ENCODE measurements at regions not wholly inside any gene's neighbourhood (a gene's known extent, or its start where the extent isn't known, plus 50 kb on each side); places are given as distances from the start of the nearest gene placed in this dataset.

GRCh38 chr3:78148986-78149717 lies 1109.3 kb downstream of the ROBO2 start:
- H3K9me3 Mint-ChIP-seq (ENCODE audit: insufficient read depth) = peaks cover 9% of the 10 kb centered on the region
- H3K27me3 Mint-ChIP-seq (ENCODE audit: low read depth) = no peaks in the 10 kb centered on the region
- H3K36me3 Mint-ChIP-seq (ENCODE audit: low read depth) = no peaks in the 10 kb centered on the region
- no peak for ATAC-seq
- CTCF ChIA-PET = no interaction called here
- no peak overlapping the region for H3K4me3 Mint-ChIP-seq
- H3K27ac Mint-ChIP-seq = no peak overlapping the region
- DNase-seq = no peak
- POLR2A ChIA-PET = no interaction called here
- no peaks in the 10 kb centered on the region for H3K4me1 Mint-ChIP-seq (ENCODE audit: low read depth)

DNA sequence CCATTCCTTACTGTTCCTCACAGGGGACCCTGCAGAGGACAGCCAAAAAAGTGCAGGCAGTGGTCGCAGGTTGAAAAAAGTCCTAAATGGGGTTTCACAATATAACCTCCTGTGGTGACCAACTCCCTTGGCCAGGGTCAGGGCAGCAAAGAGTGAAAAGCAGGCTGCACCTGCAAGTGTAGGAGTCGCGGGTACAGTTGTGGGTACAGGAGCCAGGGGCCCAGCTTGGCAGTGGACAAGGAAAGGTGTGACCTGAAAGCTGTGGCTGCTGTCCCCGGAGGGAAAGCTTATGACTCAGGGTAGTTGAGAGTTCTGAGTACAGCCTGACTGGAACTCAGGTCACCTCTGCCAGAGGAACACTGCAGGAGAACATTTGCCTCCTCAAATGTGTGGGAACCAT lies 1114.1 kb downstream of the ROBO2 start:
- H3K36me3 Mint-ChIP-seq (ENCODE audit: low read depth) = no peaks in the 10 kb centered on the region
- no peaks in the 10 kb centered on the region for H3K27me3 Mint-ChIP-seq (ENCODE audit: low read depth)
- peaks cover 9% of the 10 kb centered on the region for H3K9me3 Mint-ChIP-seq (ENCODE audit: insufficient read depth)
- H3K4me3 Mint-ChIP-seq = no peak overlapping the region
- ChIA-PET CTCF (no interaction called here), POLR2A (no interaction called here)
- DNase-seq (no peak), ATAC-seq (no peak)
- H3K4me1 Mint-ChIP-seq (ENCODE audit: low read depth) = no peaks in the 10 kb centered on the region
- no peak overlapping the region for H3K27ac Mint-ChIP-seq

- no peaks in the 10 kb centered on the region for H3K27me3 Mint-ChIP-seq (ENCODE audit: low read depth)
- ChIA-PET CTCF (no interaction called here), POLR2A (no interaction called here)
- no peak for DNase-seq
- no peak overlapping the region for H3K4me3 Mint-ChIP-seq
- H3K36me3 Mint-ChIP-seq (ENCODE audit: low read depth) = no peaks in the 10 kb centered on the region
- H3K27ac Mint-ChIP-seq = no peak overlapping the region
- H3K9me3 Mint-ChIP-seq (ENCODE audit: insufficient read depth) = peaks cover 9% of the 10 kb centered on the region
- H3K4me1 Mint-ChIP-seq (ENCODE audit: low read depth) = no peaks in the 10 kb centered on the region
- no peak for ATAC-seq
Measured at GRCh38 chr3:78154521-78155186, 1114.8 kb downstream of the ROBO2 start.

- H3K27ac Mint-ChIP-seq = no peak overlapping the region
- DNase-seq (no peak), ATAC-seq (no peak)
- peaks cover 3% of the 10 kb centered on the region for H3K9me3 Mint-ChIP-seq (ENCODE audit: insufficient read depth)
- no peaks in the 10 kb centered on the region for H3K4me1 Mint-ChIP-seq (ENCODE audit: low read depth)
- H3K4me3 Mint-ChIP-seq = no peak overlapping the region
- ChIA-PET CTCF (no interaction called here), POLR2A (no interaction called here)
- no peaks in the 10 kb centered on the region for H3K27me3 Mint-ChIP-seq (ENCODE audit: low read depth)
- H3K36me3 Mint-ChIP-seq (ENCODE audit: low read depth) = no peaks in the 10 kb centered on the region
Measured at GRCh38 chr3:78161736-78162135, 1121.8 kb downstream of the ROBO2 start.

DNA sequence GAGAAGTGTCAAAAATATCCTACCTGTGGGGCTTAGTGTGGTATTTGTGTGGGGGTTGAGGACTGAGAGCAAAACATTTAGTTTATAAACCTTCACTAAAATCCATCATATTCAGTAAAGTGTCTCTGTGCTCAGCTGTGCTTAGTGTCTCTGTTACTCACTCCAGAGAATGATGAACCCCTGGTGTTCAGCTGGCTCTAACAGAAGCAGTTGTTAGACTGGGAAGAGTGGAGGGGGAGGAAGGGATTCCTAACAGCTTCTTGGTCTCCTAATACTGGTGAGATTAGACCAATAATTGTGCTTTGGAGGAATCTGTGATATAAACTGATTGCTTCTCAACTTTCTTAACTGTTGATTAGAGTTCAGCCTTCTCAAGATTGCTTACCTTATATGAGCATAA lies 1123.5 kb downstream of the ROBO2 start:
- ChIA-PET POLR2A (no interaction called here), CTCF (no interaction called here)
- no peaks in the 10 kb centered on the region for H3K36me3 Mint-ChIP-seq (ENCODE audit: low read depth)
- H3K4me3 Mint-ChIP-seq = no peak overlapping the region
- no peaks in the 10 kb centered on the region for H3K27me3 Mint-ChIP-seq (ENCODE audit: low read depth)
- DNase-seq = no peak
- H3K27ac Mint-ChIP-seq = no peak overlapping the region
- no peaks in the 10 kb centered on the region for H3K4me1 Mint-ChIP-seq (ENCODE audit: low read depth)
- ATAC-seq = no peak
- peaks cover 6% of the 10 kb centered on the region for H3K9me3 Mint-ChIP-seq (ENCODE audit: insufficient read depth)

GRCh38 chr3:78165876-78166275 lies 1126.0 kb downstream of the ROBO2 start:
- Mint-ChIP-seq H3K9me3 (ENCODE audit: insufficient read depth) (peaks cover 6% of the 10 kb centered on the region), H3K4me1 (ENCODE audit: low read depth) (no peaks in the 10 kb centered on the region), H3K4me3 (no peak overlapping the region), H3K36me3 (ENCODE audit: low read depth) (no peaks in the 10 kb centered on the region), H3K27ac (no peak overlapping the region), H3K27me3 (ENCODE audit: low read depth) (no peaks in the 10 kb centered on the region)
- no peak for ATAC-seq
- POLR2A ChIA-PET = no interaction called here
- CTCF ChIA-PET = no interaction called here
- no peak for DNase-seq

GRCh38 chr3:78174821-78175220 lies 1134.9 kb downstream of the ROBO2 start:
- ATAC-seq (no peak), DNase-seq (no peak)
- no peak overlapping the region for H3K4me3 Mint-ChIP-seq
- no peaks in the 10 kb centered on the region for H3K9me3 Mint-ChIP-seq (ENCODE audit: insufficient read depth)
- no peaks in the 10 kb centered on the region for H3K4me1 Mint-ChIP-seq (ENCODE audit: low read depth)
- ChIA-PET POLR2A (no interaction called here), CTCF (no interaction called here)
- H3K27me3 Mint-ChIP-seq (ENCODE audit: low read depth) = no peaks in the 10 kb centered on the region
- H3K27ac Mint-ChIP-seq = no peak overlapping the region
- H3K36me3 Mint-ChIP-seq (ENCODE audit: low read depth) = no peaks in the 10 kb centered on the region

- Mint-ChIP-seq H3K4me1 (ENCODE audit: low read depth) (no peaks in the 10 kb centered on the region), H3K27me3 (ENCODE audit: low read depth) (no peaks in the 10 kb centered on the region), H3K36me3 (ENCODE audit: low read depth) (no peaks in the 10 kb centered on the region), H3K9me3 (ENCODE audit: insufficient read depth) (no peaks in the 10 kb centered on the region), H3K4me3 (no peak overlapping the region), H3K27ac (no peak overlapping the region)
- ChIA-PET POLR2A (no interaction called here), CTCF (no interaction called here)
- DNase-seq (no peak), ATAC-seq (no peak)
Measured at GRCh38 chr3:78176869-78177268, 1137.0 kb downstream of the ROBO2 start.

GRCh38 chr3:78177780-78178179 lies 1137.9 kb downstream of the ROBO2 start:
- Mint-ChIP-seq H3K4me1 (ENCODE audit: low read depth) (no peaks in the 10 kb centered on the region), H3K9me3 (ENCODE audit: insufficient read depth) (no peaks in the 10 kb centered on the region), H3K27ac (no peak overlapping the region), H3K36me3 (ENCODE audit: low read depth) (no peaks in the 10 kb centered on the region), H3K27me3 (ENCODE audit: low read depth) (no peaks in the 10 kb centered on the region), H3K4me3 (no peak overlapping the region)
- ATAC-seq (no peak), DNase-seq (no peak)
- CTCF ChIA-PET = no interaction called here
- POLR2A ChIA-PET = no interaction called here

- H3K27me3 Mint-ChIP-seq (ENCODE audit: low read depth) = no peaks in the 10 kb centered on the region
- CTCF ChIA-PET = no interaction called here
- H3K9me3 Mint-ChIP-seq (ENCODE audit: insufficient read depth) = no peaks in the 10 kb centered on the region
- POLR2A ChIA-PET = no interaction called here
- H3K27ac Mint-ChIP-seq = no peak overlapping the region
- H3K36me3 Mint-ChIP-seq (ENCODE audit: low read depth) = no peaks in the 10 kb centered on the region
- H3K4me1 Mint-ChIP-seq (ENCODE audit: low read depth) = no peaks in the 10 kb centered on the region
- ATAC-seq (no peak), DNase-seq (no peak)
- no peak overlapping the region for H3K4me3 Mint-ChIP-seq
Measured at GRCh38 chr3:78178209-78178608, 1138.3 kb downstream of the ROBO2 start.

DNA sequence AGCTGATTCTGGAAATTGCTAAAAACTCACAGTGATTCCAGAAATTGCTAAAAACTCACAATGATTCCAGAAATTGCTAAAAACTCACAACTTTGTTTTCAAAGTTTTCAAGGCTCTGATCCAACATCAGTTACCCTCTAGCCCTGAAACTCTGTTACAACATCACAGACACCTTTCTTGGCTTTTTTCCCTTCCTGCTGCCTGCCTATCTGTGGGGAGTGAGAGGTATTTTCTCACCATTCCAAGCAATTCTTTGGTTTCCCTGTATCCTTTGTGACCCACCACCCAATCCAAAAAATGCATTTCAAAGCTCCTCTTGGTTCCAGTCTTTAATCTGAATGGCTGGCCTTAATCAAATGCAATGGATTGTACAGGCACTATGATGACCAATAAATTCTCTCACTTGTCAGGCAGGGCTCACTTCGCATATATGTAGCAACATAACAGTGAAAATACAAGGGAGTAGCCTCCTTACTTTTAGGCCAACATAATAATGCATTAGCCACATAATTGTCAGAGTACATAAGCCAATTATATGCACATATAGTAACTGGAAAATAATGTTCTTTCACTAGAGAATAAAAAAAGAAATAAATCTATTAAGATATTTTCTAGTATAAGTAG lies 1139.0 kb downstream of the ROBO2 start:
- Mint-ChIP-seq H3K27me3 (ENCODE audit: low read depth) (no peaks in the 10 kb centered on the region), H3K4me1 (ENCODE audit: low read depth) (no peaks in the 10 kb centered on the region), H3K27ac (no peak overlapping the region), H3K36me3 (ENCODE audit: low read depth) (no peaks in the 10 kb centered on the region), H3K9me3 (ENCODE audit: insufficient read depth) (no peaks in the 10 kb centered on the region), H3K4me3 (no peak overlapping the region)
- POLR2A ChIA-PET = no interaction called here
- CTCF ChIA-PET = no interaction called here
- ATAC-seq = no peak
- DNase-seq = no peak

DNA sequence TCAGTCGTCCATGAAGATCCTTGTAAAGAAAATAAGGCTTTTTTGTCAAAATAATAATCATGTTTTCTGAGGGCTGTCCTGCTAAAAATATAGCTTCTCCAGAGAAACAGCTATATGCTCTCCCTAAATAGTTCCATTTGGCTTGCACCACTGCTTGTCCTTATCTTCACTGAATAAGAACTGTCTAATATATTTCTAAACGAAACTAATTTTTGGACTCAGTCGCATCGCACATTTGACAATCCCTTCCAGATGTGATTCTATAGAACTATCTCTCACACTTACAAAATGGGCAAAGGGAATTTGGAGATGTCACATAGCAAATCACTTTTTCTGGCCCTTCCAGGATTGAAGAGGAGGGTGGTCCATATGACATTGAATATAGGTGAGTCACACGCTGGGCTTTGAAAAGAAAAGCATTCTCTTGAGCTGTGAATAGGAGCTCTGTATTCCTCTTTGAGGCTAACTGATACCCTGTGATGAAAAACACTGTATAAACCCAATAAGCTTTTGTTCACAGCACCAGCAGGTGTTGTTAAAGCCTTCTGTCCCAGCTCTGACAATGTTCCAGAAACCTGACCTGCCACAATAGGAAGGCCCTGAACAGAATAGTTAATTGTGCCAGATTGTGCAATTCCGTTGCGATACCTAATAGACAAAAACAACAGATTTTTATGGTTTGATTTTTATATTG lies 1144.2 kb downstream of the ROBO2 start:
- H3K36me3 Mint-ChIP-seq (ENCODE audit: low read depth) = no peaks in the 10 kb centered on the region
- no peaks in the 10 kb centered on the region for H3K4me1 Mint-ChIP-seq (ENCODE audit: low read depth)
- no peaks in the 10 kb centered on the region for H3K27me3 Mint-ChIP-seq (ENCODE audit: low read depth)
- ATAC-seq (no peak), DNase-seq (no peak)
- no peak overlapping the region for H3K4me3 Mint-ChIP-seq
- ChIA-PET POLR2A (no interaction called here), CTCF (interaction anchor here (1.2 kb wide), 1 partner anchor 13 kb away, joined by 3 read pairs; no protein-coding TSS in a partner anchor)
- no peak overlapping the region for H3K27ac Mint-ChIP-seq
- H3K9me3 Mint-ChIP-seq (ENCODE audit: insufficient read depth) = peaks cover 6% of the 10 kb centered on the region

All from activated CD8-positive, alpha-beta T cell treated with anti-CD3 and anti-CD28 coated beads, Interleukin-2, amount 10 ng/mL, durations not matched to agents 7 days and 5 days (primary cell).